ENCODE measurements at regions not wholly inside any gene's neighbourhood (a gene's known extent, or its start where the extent isn't known, plus 50 kb on each side); places are given as distances from the start of the nearest gene placed in this dataset.

- DNase-seq (ENCODE audit: low spot score) = no peak
These were observed 558.4 kb upstream of the CDH4 start for GRCh38 chr20:60693496-60694133.

- peak; percentile 22 for DNase-seq (ENCODE audit: low spot score)
These were observed 557.3 kb upstream of the CDH4 start for GRCh38 chr20:60694763-60695162.

- DNase-seq (ENCODE audit: low spot score) = peak; percentile 35
These were observed 556.6 kb upstream of the CDH4 start for GRCh38 chr20:60695226-60696000.

- DNase-seq (ENCODE audit: low spot score) = no peak
These were observed 554.8 kb upstream of the CDH4 start for GRCh38 chr20:60697252-60697651.

- no peak for DNase-seq (ENCODE audit: low spot score)
These were observed 551.3 kb upstream of the CDH4 start for GRCh38 chr20:60700728-60701127.

GRCh38 chr20:60704147-60704546 lies 547.9 kb upstream of the CDH4 start:
- no peak for DNase-seq (ENCODE audit: low spot score)

GRCh38 chr20:60713396-60713795 lies 538.7 kb upstream of the CDH4 start:
- no peak for DNase-seq (ENCODE audit: low spot score)

- DNase-seq (ENCODE audit: low spot score) = no peak
These were observed 536.9 kb upstream of the CDH4 start for GRCh38 chr20:60715172-60715571.

GRCh38 chr20:60718743-60719480 lies 533.1 kb upstream of the CDH4 start:
- DNase-seq (ENCODE audit: low spot score) = no peak

- no peak for DNase-seq (ENCODE audit: low spot score)
These were observed 526.7 kb upstream of the CDH4 start for GRCh38 chr20:60725311-60725906.

GRCh38 chr20:60727425-60727824 lies 524.6 kb upstream of the CDH4 start:
- DNase-seq (ENCODE audit: low spot score) = no peak

- DNase-seq (ENCODE audit: low spot score) = no peak
These were observed 523.4 kb upstream of the CDH4 start for GRCh38 chr20:60728705-60729104.

GRCh38 chr20:60729135-60729900 lies 522.7 kb upstream of the CDH4 start:
- DNase-seq (ENCODE audit: low spot score) = no peak

- DNase-seq (ENCODE audit: low spot score) = no peak
These were observed 519.7 kb upstream of the CDH4 start for GRCh38 chr20:60732322-60732721.

- no peak for DNase-seq (ENCODE audit: low spot score)
These were observed 504.0 kb upstream of the CDH4 start for GRCh38 chr20:60748086-60748485.

- DNase-seq (ENCODE audit: low spot score) = no peak
These were observed 502.1 kb upstream of the CDH4 start for GRCh38 chr20:60749804-60750602.

GRCh38 chr20:60750909-60751308 lies 501.2 kb upstream of the CDH4 start:
- DNase-seq (ENCODE audit: low spot score) = no peak

GRCh38 chr20:60751826-60752225 lies 500.2 kb upstream of the CDH4 start:
- no peak for DNase-seq (ENCODE audit: low spot score)

GRCh38 chr20:60752741-60753420 lies 499.2 kb upstream of the CDH4 start:
- no peak for DNase-seq (ENCODE audit: low spot score)

- DNase-seq (ENCODE audit: low spot score) = no peak
These were observed 497.2 kb upstream of the CDH4 start for GRCh38 chr20:60754856-60755255.
